IMR-90 (cell line): ENCODE measurements at regions not wholly inside any gene's neighbourhood (a gene's known extent, or its start where the extent isn't known, plus 50 kb on each side); places are given as distances from the start of the nearest gene placed in this dataset.

Experiments used
- ATAC-seq: fragments of 200-7000 bp; cut with Tn5 transposase; 2 replicates; pipeline ENCODE4 v1.9.1; 2020; ENCODE audit warnings: low read depth, mild to moderate bottlenecking, moderate library complexity
- BruUV-seq: library from RNA; stranded (reverse); fragments of 400-500 nt; replicated peaks from 2 replicates; lab custom pipeline; 2021; lab: Mats Ljungman, UMichigan
- CTCF ChIA-PET: fragments of 300-600 bp; formaldehyde crosslinking; extraction: SDS; loops from one replicate; lab custom pipeline; 2021; ENCODE audit warnings: antibody characterized with exemption; lab: Yijun Ruan, JAX
- POLR2A ChIA-PET: fragments of 300-600 bp; sonication (Branson Sonifier 250); formaldehyde crosslinking; loops from one replicate; lab custom pipeline; 2022; ENCODE audit warnings: antibody characterized with exemption; ENCODE audit not compliant: unreplicated experiment; lab: Charles Lee
- DNase-seq: peaks from one replicate; pipeline ENCODE4 v3.0.0; 2013
- H2AFZ ChIP-seq: replicated peaks from 2 replicates; pipeline ENCODE3; 2013; ENCODE audit warnings: low read length, mild to moderate bottlenecking; ENCODE audit not compliant: poor library complexity
- H2AK5ac ChIP-seq: 2 replicates; pipeline ENCODE4 v1.6.1; 2013; ENCODE audit warnings: low read depth, low read length, inconsistent platforms
- H2AK9ac ChIP-seq: replicated peaks from 2 replicates; pipeline ENCODE3; 2013; ENCODE audit warnings: mild to moderate bottlenecking, low read depth, low read length, moderate library complexity; ENCODE audit not compliant: poor library complexity
- H2BK120ac ChIP-seq: 2 replicates; pipeline ENCODE4 v1.6.1; 2013; ENCODE audit warnings: low read depth, low read length, inconsistent platforms
- H2BK15ac ChIP-seq: 3 replicates; pipeline ENCODE4 v1.6.1; 2013; ENCODE audit warnings: low read depth, low read length, inconsistent platforms
- H2BK20ac ChIP-seq: 2 replicates; pipeline ENCODE4 v1.6.1; 2013; ENCODE audit warnings: low read depth, mild to moderate bottlenecking, inconsistent platforms, low read length, moderate library complexity
- H2BK5ac ChIP-seq: 2 replicates; pipeline ENCODE4 v1.6.1; 2013; ENCODE audit warnings: mild to moderate bottlenecking, low read depth, low read length, inconsistent platforms; ENCODE audit not compliant: poor library complexity, severe bottlenecking
- H3K14ac ChIP-seq: replicated peaks from 2 replicates; pipeline ENCODE4 v1.6.1; 2013; ENCODE audit warnings: low read depth, low read length, inconsistent platforms
- H3K18ac ChIP-seq: 2 replicates; pipeline ENCODE4 v1.6.1; 2013; ENCODE audit warnings: low read depth, low read length, control low read depth
- H3K23ac ChIP-seq: 2 replicates; pipeline ENCODE4 v1.6.1; 2013; ENCODE audit warnings: low read depth, low read length, inconsistent platforms
- H3K27ac ChIP-seq: 2 replicates; pipeline ENCODE4 v1.5.1; 2013; ENCODE audit warnings: mild to moderate bottlenecking, control low read depth, low read length; ENCODE audit not compliant: insufficient read depth
- H3K27me3 ChIP-seq: 2 replicates; pipeline ENCODE4 v1.6.1; 2013; ENCODE audit warnings: low read length; ENCODE audit not compliant: control insufficient read depth, insufficient read depth
- H3K36me3 ChIP-seq: 2 replicates; pipeline ENCODE4 v1.6.1; 2013; ENCODE audit warnings: low read length, mixed read lengths; ENCODE audit not compliant: control insufficient read depth, insufficient read depth
- H3K4ac ChIP-seq: 2 replicates; pipeline ENCODE4 v1.6.1; 2013; ENCODE audit warnings: low read depth, low read length, inconsistent platforms
- H3K4me1 ChIP-seq: 2 replicates; pipeline ENCODE4 v1.6.1; 2013; ENCODE audit warnings: low read length, mixed read lengths; ENCODE audit not compliant: control insufficient read depth, insufficient read depth
- H3K4me2 ChIP-seq: 2 replicates; pipeline ENCODE4 v1.6.1; 2013; ENCODE audit warnings: low read depth, mild to moderate bottlenecking, control low read depth, low read length, moderate library complexity
- H3K4me3 ChIP-seq: 2 replicates; pipeline ENCODE4 v1.5.1; 2013; ENCODE audit warnings: low read depth, mild to moderate bottlenecking, control low read depth, low read length, moderate library complexity; ENCODE audit not compliant: insufficient read depth
- H3K56ac ChIP-seq: 2 replicates; pipeline ENCODE4 v1.6.1; 2013; ENCODE audit warnings: low read length, inconsistent platforms; ENCODE audit not compliant: insufficient read depth; ENCODE audit errors: extremely low read depth
- H3K79me1 ChIP-seq, 2 experiments: 2 replicates each; pipeline ENCODE4 v1.6.1; 2013; ENCODE audit warnings: low read length in 2 of 2, inconsistent platforms in 1 of 2, low read depth in 1 of 2
- H3K9ac ChIP-seq: 2 replicates; pipeline ENCODE4 v1.6.1; 2013; ENCODE audit warnings: low read depth, low read length, control low read depth
- H3K9me1 ChIP-seq: 2 replicates; pipeline ENCODE4 v1.6.1; 2013; ENCODE audit warnings: low read length, inconsistent platforms; ENCODE audit not compliant: insufficient read depth
- H3K9me3 ChIP-seq: 2 replicates; pipeline ENCODE4 v1.6.1; 2013; ENCODE audit warnings: low read length; ENCODE audit not compliant: control insufficient read depth, insufficient read depth
- H4K20me1 ChIP-seq: 2 replicates; pipeline ENCODE4 v1.6.1; 2013; ENCODE audit warnings: low read length, inconsistent platforms; ENCODE audit not compliant: insufficient read depth
- H4K5ac ChIP-seq: 2 replicates; pipeline ENCODE4 v1.6.1; 2013; ENCODE audit warnings: mild to moderate bottlenecking, low read depth, low read length, control low read depth
- H4K8ac ChIP-seq, 2 experiments: 2 replicates each; pipeline ENCODE4 v1.6.1; 2013; ENCODE audit warnings: low read depth in 2 of 2, low read length in 2 of 2, control low read depth in 1 of 2, inconsistent platforms in 1 of 2
- H4K91ac ChIP-seq: 2 replicates; pipeline ENCODE4 v1.6.1; 2013; ENCODE audit warnings: low read depth, low read length, inconsistent platforms; ENCODE audit not compliant: insufficient read depth
- CHD1 ChIP-seq: IDR thresholded peaks from 2 replicates; pipeline ENCODE4 v1.6.1; 2012; ENCODE audit warnings: low read depth, low read length, improper control_type of control experiment
- FOS ChIP-seq: fragments of 150-350 bp; IDR thresholded peaks from 2 replicates; pipeline ENCODE4 v1.6.1; 2016; ENCODE audit warnings: low read depth, low read length
- NFE2L2 ChIP-seq: fragments of 150-350 bp; IDR thresholded peaks from 2 replicates; pipeline ENCODE4 v1.6.1; 2016; ENCODE audit warnings: low read depth, mild to moderate bottlenecking, low read length
- SMC3 ChIP-seq: fragments of 150-350 bp; IDR thresholded peaks from 2 replicates; pipeline ENCODE4 v1.6.1; 2016; ENCODE audit warnings: low read depth, mild to moderate bottlenecking, antibody characterized with exemption, low read length, moderate library complexity
- WGBS, 2 experiments: methylation state at CpG; one replicate each; pipeline versions ENCODE4 v1.1.5 to v1.1.7; 2013; ENCODE audit warnings: missing lambda C conversion rate in 2 of 2; ENCODE audit not compliant: insufficient read length in 1 of 2; ENCODE audit errors: extremely low coverage in 2 of 2; 5-methylcytosine and 5-hydroxymethylcytosine counted together
- dilution Hi-C: fragments of 300-500 bp; cut with HindIII; formaldehyde crosslinking; loops from one replicate; pipeline ENCODE4 v1.14.3; 2018; ENCODE audit warnings: low sequenced_read_pairs; ENCODE audit not compliant: unreplicated experiment
- in situ Hi-C: fragments of 300-500 bp; cut with MboI; formaldehyde crosslinking; loops from 3 replicates; pipeline ENCODE4 v1.14.3; 2019; ENCODE audit warnings: low sequenced_read_pairs, inconsistent platforms, mixed read lengths
- intact Hi-C: fragments of 100-400 bp; cut with micrococcal nuclease; formaldehyde crosslinking; loops from 2 replicates; pipeline ENCODE4 v1.10.0; 2022

DNA sequence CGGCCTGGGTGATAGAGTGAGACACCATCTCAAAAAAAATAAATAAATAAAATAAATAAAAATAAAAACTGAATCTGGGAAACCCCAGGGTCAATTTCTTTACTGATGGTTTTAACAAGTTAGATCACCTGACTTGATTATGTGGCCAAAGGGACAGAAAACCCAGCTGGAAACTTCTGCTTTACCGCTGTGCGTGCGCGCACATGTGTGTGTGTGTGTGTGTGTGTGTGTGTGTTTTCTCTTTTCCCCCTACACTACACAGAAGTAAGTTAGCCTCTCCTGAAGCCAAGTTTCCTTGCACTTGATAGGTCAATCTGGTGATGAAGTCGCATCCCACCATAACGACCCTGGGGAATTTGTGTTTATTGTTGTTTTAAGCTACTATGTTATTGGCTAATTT, 105.3 kb upstream of the AMN1 start:
- Histone ChIP-seq H3K4me2 (no peak overlapping the region), H3K4me3 (no peak overlapping the region), H4K8ac (no peak overlapping the region), H4K20me1 (no peaks in the 10 kb centered on the region), H3K23ac (no peak overlapping the region), H2BK15ac (no peak overlapping the region), H3K36me3 (no peaks in the 10 kb centered on the region), H3K27me3 (no peaks in the 10 kb centered on the region), H4K91ac (no peak overlapping the region), H3K4ac (no peak overlapping the region), H3K9ac (no peak overlapping the region), H3K79me1 (no peaks in the 10 kb centered on the region), H2AK9ac (no peak overlapping the region), H3K14ac (no peak overlapping the region), H3K9me1 (no peaks in the 10 kb centered on the region), H2BK20ac (no peak overlapping the region), H2BK120ac (no peak overlapping the region), H2BK5ac (no peak overlapping the region), H2AFZ (no peak overlapping the region), H3K9me3 (no peaks in the 10 kb centered on the region), H4K5ac (no peak overlapping the region), H3K56ac (no peak overlapping the region), H2AK5ac (no peak overlapping the region), H3K27ac (no peak overlapping the region), H3K18ac (no peak overlapping the region), H3K4me1 (no peaks in the 10 kb centered on the region)
- TF ChIP-seq CHD1: no peak
- TF ChIP-seq NFE2L2: no peak
- no peak for TF ChIP-seq SMC3
- no peak for TF ChIP-seq FOS
- no CpG with 5 or more reads among the region's 7 CpGs for WGBS, 2 experiments
- DNase-seq (no peak), ATAC-seq (no peak)
- intact Hi-C loops: no loop called here
- ChIA-PET CTCF (no interaction called here), POLR2A (no interaction called here)
- BruUV-seq: no TSS peak
- in situ Hi-C loops: no loop called here
- dilution Hi-C loops: no loop called here
